ENCODE measurements at regions not wholly inside any gene's neighbourhood (a gene's known extent, or its start where the extent isn't known, plus 50 kb on each side); places are given as distances from the start of the nearest gene placed in this dataset.

GRCh38 chr6:8219352-8219943, 117.1 kb upstream of the EEF1E1 start:
- peak; percentile 55 for DNase-seq (ENCODE audit: low spot score)
- in situ Hi-C loops (cut with MboI; ENCODE audit: low sequenced_read_pairs, unreplicated experiment) = loop anchor here (25.0 kb wide), 1 partner anchor 507 kb away; no protein-coding TSS in a partner anchor

GRCh38 chr6:8218861-8219260, 116.5 kb upstream of the EEF1E1 start:
- no peak for DNase-seq (ENCODE audit: low spot score)
- no peak for TF ChIP-seq CTCF (IDR thresholded peaks at IDR 0.05; ENCODE audit: borderline replicate concordance, control extremely low read depth, extremely low read depth, insufficient read depth, missing control alignments)
- in situ Hi-C loops (cut with MboI; ENCODE audit: low sequenced_read_pairs, unreplicated experiment) = loop anchor here (25.0 kb wide), 1 partner anchor 507 kb away; no protein-coding TSS in a partner anchor

More at GRCh38 chr6:8219352-8219943, 117.1 kb upstream of the EEF1E1 start:
- peak; percentile 51 for TF ChIP-seq CTCF (IDR thresholded peaks at IDR 0.05; ENCODE audit: borderline replicate concordance, control extremely low read depth, extremely low read depth, insufficient read depth, missing control alignments)

GRCh38 chr6:8215631-8216030, 113.3 kb upstream of the EEF1E1 start:
- TF ChIP-seq CTCF (IDR thresholded peaks at IDR 0.05; ENCODE audit: borderline replicate concordance, control extremely low read depth, extremely low read depth, insufficient read depth, missing control alignments) = no peak
- in situ Hi-C loops (cut with MboI; ENCODE audit: low sequenced_read_pairs, unreplicated experiment) = loop anchor here (25.0 kb wide), 1 partner anchor 503 kb away; no protein-coding TSS in a partner anchor
- DNase-seq (ENCODE audit: low spot score) = no peak

GRCh38 chr6:8213995-8214394, 111.6 kb upstream of the EEF1E1 start:
- DNase-seq (ENCODE audit: low spot score) = no peak
- in situ Hi-C loops (cut with MboI; ENCODE audit: low sequenced_read_pairs, unreplicated experiment) = loop anchor here (25.0 kb wide), 1 partner anchor 502 kb away; no protein-coding TSS in a partner anchor
- TF ChIP-seq CTCF (IDR thresholded peaks at IDR 0.05; ENCODE audit: borderline replicate concordance, control extremely low read depth, extremely low read depth, insufficient read depth, missing control alignments) = no peak

- TF ChIP-seq CTCF (IDR thresholded peaks at IDR 0.05; ENCODE audit: borderline replicate concordance, control extremely low read depth, extremely low read depth, insufficient read depth, missing control alignments) = no peak
- in situ Hi-C loops (cut with MboI; ENCODE audit: low sequenced_read_pairs, unreplicated experiment) = loop anchor here (25.0 kb wide), 1 partner anchor 501 kb away; no protein-coding TSS in a partner anchor
- no peak for DNase-seq (ENCODE audit: low spot score)
Observed at GRCh38 chr6:8212720-8213434, 110.5 kb upstream of the EEF1E1 start.

- in situ Hi-C loops (cut with MboI; ENCODE audit: low sequenced_read_pairs, unreplicated experiment) = loop anchor here (25.0 kb wide), 1 partner anchor 496 kb away; no protein-coding TSS in a partner anchor
Observed at GRCh38 chr6:8207869-8208191, 105.5 kb upstream of the EEF1E1 start.

More at GRCh38 chr6:8207869-8208191, 105.5 kb upstream of the EEF1E1 start:
- no peak for DNase-seq (ENCODE audit: low spot score)
- TF ChIP-seq CTCF (IDR thresholded peaks at IDR 0.05; ENCODE audit: borderline replicate concordance, control extremely low read depth, extremely low read depth, insufficient read depth, missing control alignments) = no peak

Measured in GM13976 (cell line).